WTC11 (cell line): ENCODE measurements at regions not wholly inside any gene's neighbourhood (a gene's known extent, or its start where the extent isn't known, plus 50 kb on each side); places are given as distances from the start of the nearest gene placed in this dataset.

Experiments
- ATAC-seq: fragments of 200-7000 bp; cut with Tn5 transposase; 2 replicates; pipeline ENCODE4 v1.10.0; 2021; ENCODE audit warnings: mild to moderate bottlenecking, moderate library complexity
- CTCF ChIA-PET: fragments of 300-600 bp; sonication (Branson Sonifier 250); formaldehyde crosslinking; loops from one replicate; lab custom pipeline; 2021; ENCODE audit warnings: antibody characterized with exemption; lab: Charles Lee
- POLR2A ChIA-PET: fragments of 350-600 bp; sonication (Branson Sonifier 250); formaldehyde crosslinking; loops from one replicate; lab custom pipeline; 2021; ENCODE audit warnings: antibody characterized with exemption; lab: Charles Lee
- DNase-seq: peaks from one replicate; pipeline ENCODE4 v3.0.0; 2021; ENCODE audit warnings: low spot score
- H3K27ac Mint-ChIP-seq: 2 replicates; pipeline ENCODE4 v1.8.0; 2021; ENCODE audit warnings: mixed read lengths
- H3K27me3 Mint-ChIP-seq: 2 replicates; pipeline ENCODE4 v1.8.0; 2021; ENCODE audit warnings: low read depth, mild to moderate bottlenecking, moderate library complexity, mixed read lengths
- H3K36me3 Mint-ChIP-seq: 2 replicates; pipeline ENCODE4 v1.8.0; 2021; ENCODE audit warnings: mixed read lengths
- H3K4me1 Mint-ChIP-seq: 2 replicates; pipeline ENCODE4 v1.8.0; 2022; ENCODE audit warnings: mixed read lengths
- H3K4me3 Mint-ChIP-seq: 2 replicates; pipeline ENCODE4 v1.8.0; 2021; ENCODE audit warnings: mild to moderate bottlenecking, moderate library complexity, mixed read lengths
- H3K9me3 Mint-ChIP-seq: 2 replicates; pipeline ENCODE4 v1.8.0; 2021; ENCODE audit warnings: mixed read lengths
- ARID4B ChIP-seq: sonication (generic); formaldehyde crosslinking; IDR thresholded peaks from 2 replicates; pipeline ENCODE4 v1.8.0; 2023; ENCODE audit warnings: missing genetic modification reagents, mild to moderate bottlenecking, borderline replicate concordance
- ATF6 ChIP-seq: sonication (generic); formaldehyde crosslinking; IDR thresholded peaks from 2 replicates; pipeline ENCODE4 v1.8.1; 2023; ENCODE audit warnings: mild to moderate bottlenecking, missing genetic modification reagents
- E2F4 ChIP-seq: sonication (generic); formaldehyde crosslinking; IDR thresholded peaks from 2 replicates; pipeline ENCODE4 v1.8.1; 2022; ENCODE audit warnings: low read depth, mild to moderate bottlenecking, moderate library complexity, missing genetic modification reagents, borderline replicate concordance
- E2F5 ChIP-seq: sonication (generic); formaldehyde crosslinking; IDR thresholded peaks from 2 replicates; pipeline ENCODE4 v1.8.1; 2022; ENCODE audit warnings: mild to moderate bottlenecking, moderate library complexity, missing genetic modification reagents
- FOXP1 ChIP-seq: sonication (generic); formaldehyde crosslinking; IDR thresholded peaks from 2 replicates; pipeline ENCODE4 v1.8.0; 2022; ENCODE audit warnings: missing genetic modification reagents, mild to moderate bottlenecking, moderate library complexity, borderline replicate concordance
- GRHL2 ChIP-seq: fragments of 250-450 bp; sonication (Bioruptor Pico); IDR thresholded peaks from 2 replicates; pipeline ENCODE4 v1.8.0; 2022; ENCODE audit warnings: mild to moderate bottlenecking, moderate library complexity; ENCODE audit not compliant: insufficient replicate concordance, severe bottlenecking
- HMGA2 ChIP-seq: fragments of 250-450 bp; sonication (Bioruptor Pico); IDR thresholded peaks from 2 replicates; pipeline ENCODE4 v1.4.0; 2021; ENCODE audit warnings: mild to moderate bottlenecking, moderate library complexity
- IRF2 ChIP-seq: sonication (generic); formaldehyde crosslinking; IDR thresholded peaks from 2 replicates; pipeline ENCODE4 v1.8.0; 2022; ENCODE audit warnings: low read depth, missing genetic modification reagents, borderline replicate concordance
- KAT7 ChIP-seq: sonication (generic); formaldehyde crosslinking; IDR thresholded peaks from 2 replicates; pipeline ENCODE4 v1.8.1; 2023; ENCODE audit warnings: missing genetic modification reagents, mild to moderate bottlenecking, borderline replicate concordance
- NR2C2 ChIP-seq: sonication (generic); formaldehyde crosslinking; IDR thresholded peaks from 2 replicates; pipeline ENCODE4 v1.8.0; 2022; ENCODE audit warnings: mild to moderate bottlenecking, missing genetic modification reagents
- OVOL2 ChIP-seq: fragments of 250-450 bp; sonication (Bioruptor Pico); IDR thresholded peaks from 2 replicates; pipeline ENCODE4 v1.9.0; 2021; ENCODE audit warnings: mild to moderate bottlenecking, borderline replicate concordance
- PRRX2 ChIP-seq: fragments of 250-450 bp; sonication (Bioruptor Pico); IDR thresholded peaks from 2 replicates; pipeline ENCODE4 v1.8.0; 2021; ENCODE audit warnings: mild to moderate bottlenecking
- ZNF121 ChIP-seq: sonication (generic); formaldehyde crosslinking; IDR thresholded peaks from 2 replicates; pipeline ENCODE4 v1.8.0; 2023; ENCODE audit warnings: missing genetic modification reagents
- ZNF532 ChIP-seq: fragments of 250-450 bp; sonication (Bioruptor Pico); IDR thresholded peaks from 2 replicates; pipeline ENCODE4 v1.9.0; 2021; ENCODE audit warnings: mild to moderate bottlenecking, borderline replicate concordance
- TF ChIP-seq, protein P1 (sequence below): fragments of 250-450 bp; sonication (Bioruptor Pico); IDR thresholded peaks from 2 replicates; pipeline ENCODE4 v1.9.0; 2021; ENCODE audit warnings: moderate library complexity, mild to moderate bottlenecking, inconsistent platforms, borderline replicate concordance
- TF ChIP-seq, protein P2 (sequence below): sonication (generic); formaldehyde crosslinking; IDR thresholded peaks from 2 replicates; pipeline ENCODE4 v1.8.1; 2023; ENCODE audit warnings: mild to moderate bottlenecking, moderate library complexity, missing genetic modification reagents
- TF ChIP-seq, protein P3 (sequence below): sonication (generic); formaldehyde crosslinking; IDR thresholded peaks from 2 replicates; pipeline ENCODE4 v1.8.0; 2022; ENCODE audit warnings: missing genetic modification reagents

- POLR2A ChIA-PET: no interaction called here
- Mint-ChIP-seq H3K4me3 (no peak overlapping the region), H3K9me3 (no peaks in the 10 kb centered on the region), H3K27ac (no peak overlapping the region), H3K4me1 (no peaks in the 10 kb centered on the region), H3K27me3 (peaks cover 3% of the 10 kb centered on the region; the same call in 1 of the 2 replicates), H3K36me3 (no peaks in the 10 kb centered on the region)
- DNase-seq (no peak), ATAC-seq (no peak)
- CTCF ChIA-PET: interaction anchor here (0.8 kb wide), 1 partner anchor 16 kb away, joined by 4 read pairs; no protein-coding TSS in a partner anchor
- TF ChIP-seq KAT7 (CRISPR knock-in tag) (no peak), ATF6 (CRISPR knock-in tag) (no peak), HMGA2 (CRISPR knock-in tag) (no peak), OVOL2 (CRISPR knock-in tag) (no peak), ZNF121 (no peak), ZNF532 (CRISPR knock-in tag) (no peak), IRF2 (no peak), E2F5 (CRISPR knock-in tag) (no peak), FOXP1 (no peak), ARID4B (CRISPR knock-in tag) (no peak), PRRX2 (CRISPR knock-in tag) (no peak), GRHL2 (CRISPR knock-in tag) (no peak), E2F4 (CRISPR knock-in tag) (no peak), NR2C2 (CRISPR knock-in tag) (no peak)
- TF ChIP-seq, protein P1, sequence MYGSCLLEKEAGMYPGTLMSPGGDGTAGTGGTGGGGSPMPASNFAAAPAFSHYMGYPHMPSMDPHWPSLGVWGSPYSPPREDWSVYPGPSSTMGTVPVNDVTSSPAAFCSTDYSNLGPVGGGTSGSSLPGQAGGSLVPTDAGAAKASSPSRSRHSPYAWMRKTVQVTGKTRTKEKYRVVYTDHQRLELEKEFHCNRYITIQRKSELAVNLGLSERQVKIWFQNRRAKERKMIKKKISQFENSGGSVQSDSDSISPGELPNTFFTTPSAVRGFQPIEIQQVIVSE (CRISPR knock-in tag): no peak
- TF ChIP-seq, protein P2, sequence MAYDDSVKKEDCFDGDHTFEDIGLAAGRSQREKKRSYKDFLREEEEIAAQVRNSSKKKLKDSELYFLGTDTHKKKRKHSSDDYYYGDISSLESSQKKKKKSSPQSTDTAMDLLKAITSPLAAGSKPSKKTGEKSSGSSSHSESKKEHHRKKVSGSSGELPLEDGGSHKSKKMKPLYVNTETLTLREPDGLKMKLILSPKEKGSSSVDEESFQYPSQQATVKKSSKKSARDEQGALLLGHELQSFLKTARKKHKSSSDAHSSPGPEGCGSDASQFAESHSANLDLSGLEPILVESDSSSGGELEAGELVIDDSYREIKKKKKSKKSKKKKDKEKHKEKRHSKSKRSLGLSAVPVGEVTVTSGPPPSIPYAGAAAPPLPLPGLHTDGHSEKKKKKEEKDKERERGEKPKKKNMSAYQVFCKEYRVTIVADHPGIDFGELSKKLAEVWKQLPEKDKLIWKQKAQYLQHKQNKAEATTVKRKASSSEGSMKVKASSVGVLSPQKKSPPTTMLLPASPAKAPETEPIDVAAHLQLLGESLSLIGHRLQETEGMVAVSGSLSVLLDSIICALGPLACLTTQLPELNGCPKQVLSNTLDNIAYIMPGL: no peak
- TF ChIP-seq, protein P3, sequence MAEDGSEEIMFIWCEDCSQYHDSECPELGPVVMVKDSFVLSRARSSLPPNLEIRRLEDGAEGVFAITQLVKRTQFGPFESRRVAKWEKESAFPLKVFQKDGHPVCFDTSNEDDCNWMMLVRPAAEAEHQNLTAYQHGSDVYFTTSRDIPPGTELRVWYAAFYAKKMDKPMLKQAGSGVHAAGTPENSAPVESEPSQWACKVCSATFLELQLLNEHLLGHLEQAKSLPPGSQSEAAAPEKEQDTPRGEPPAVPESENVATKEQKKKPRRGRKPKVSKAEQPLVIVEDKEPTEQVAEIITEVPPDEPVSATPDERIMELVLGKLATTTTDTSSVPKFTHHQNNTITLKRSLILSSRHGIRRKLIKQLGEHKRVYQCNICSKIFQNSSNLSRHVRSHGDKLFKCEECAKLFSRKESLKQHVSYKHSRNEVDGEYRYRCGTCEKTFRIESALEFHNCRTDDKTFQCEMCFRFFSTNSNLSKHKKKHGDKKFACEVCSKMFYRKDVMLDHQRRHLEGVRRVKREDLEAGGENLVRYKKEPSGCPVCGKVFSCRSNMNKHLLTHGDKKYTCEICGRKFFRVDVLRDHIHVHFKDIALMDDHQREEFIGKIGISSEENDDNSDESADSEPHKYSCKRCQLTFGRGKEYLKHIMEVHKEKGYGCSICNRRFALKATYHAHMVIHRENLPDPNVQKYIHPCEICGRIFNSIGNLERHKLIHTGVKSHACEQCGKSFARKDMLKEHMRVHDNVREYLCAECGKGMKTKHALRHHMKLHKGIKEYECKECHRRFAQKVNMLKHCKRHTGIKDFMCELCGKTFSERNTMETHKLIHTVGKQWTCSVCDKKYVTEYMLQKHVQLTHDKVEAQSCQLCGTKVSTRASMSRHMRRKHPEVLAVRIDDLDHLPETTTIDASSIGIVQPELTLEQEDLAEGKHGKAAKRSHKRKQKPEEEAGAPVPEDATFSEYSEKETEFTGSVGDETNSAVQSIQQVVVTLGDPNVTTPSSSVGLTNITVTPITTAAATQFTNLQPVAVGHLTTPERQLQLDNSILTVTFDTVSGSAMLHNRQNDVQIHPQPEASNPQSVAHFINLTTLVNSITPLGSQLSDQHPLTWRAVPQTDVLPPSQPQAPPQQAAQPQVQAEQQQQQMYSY (CRISPR knock-in tag): no peak
Measured at GRCh38 chr2:348361-348916, 60.5 kb upstream of the ALKAL2 start.
